Upper lobe of left lung (tissue), 4 donors: ENCODE measurements at regions not wholly inside any gene's neighbourhood (a gene's known extent, or its start where the extent isn't known, plus 50 kb on each side); places are given as distances from the start of the nearest gene placed in this dataset.

Experiments
- CTCF ChIP-seq, 6 experiments: fragments of 450-650 bp in 4 of 6; fragments of 200-600 bp in 2 of 6; sonication (generic) in 2 of 6; IDR thresholded peaks; one replicate each; pipeline ENCODE4 v1.5.1; 2016 to 2019; ENCODE audit warnings: antibody characterized with exemption in 6 of 6
- POLR2A ChIP-seq, 4 donors: fragments of 450-650 bp; IDR thresholded peaks; one replicate each; pipeline ENCODE4 v1.5.1; 2016 to 2017; ENCODE audit warnings: antibody characterized with exemption in 4 of 4, mild to moderate bottlenecking in 2 of 4

GRCh38 chr16:64880994-64881393 lies 240.9 kb downstream of the CDH11 start:
- TF ChIP-seq CTCF (IDR thresholded peaks at IDR 0.05) = no peak
- TF ChIP-seq POLR2A (IDR thresholded peaks at IDR 0.05) = no peak
